MM.1S (cell line): ENCODE measurements at regions not wholly inside any gene's neighbourhood (a gene's known extent, or its start where the extent isn't known, plus 50 kb on each side); places are given as distances from the start of the nearest gene placed in this dataset.

Experiments used
- EZH2 ChIP-seq: fragments of 300-600 bp; sonication (generic); optimal IDR thresholded peaks from 2 replicates; pipeline ENCODE3; 2017; ENCODE audit warnings: low read depth, mild to moderate bottlenecking, antibody characterized with exemption, low read length, mixed read lengths
- EZH2phosphoT487 ChIP-seq: fragments of 300-600 bp; sonication (generic); IDR thresholded peaks from 2 replicates; pipeline ENCODE4 v1.6.1; 2018; ENCODE audit warnings: antibody characterized with exemption, low read length
- TF ChIP-seq, protein P1 (sequence below): fragments of 300-600 bp; sonication (generic); IDR thresholded peaks from 2 replicates; pipeline ENCODE4 v1.5.1; 2016; ENCODE audit warnings: antibody characterized with exemption, low read length, mixed read lengths

DNA sequence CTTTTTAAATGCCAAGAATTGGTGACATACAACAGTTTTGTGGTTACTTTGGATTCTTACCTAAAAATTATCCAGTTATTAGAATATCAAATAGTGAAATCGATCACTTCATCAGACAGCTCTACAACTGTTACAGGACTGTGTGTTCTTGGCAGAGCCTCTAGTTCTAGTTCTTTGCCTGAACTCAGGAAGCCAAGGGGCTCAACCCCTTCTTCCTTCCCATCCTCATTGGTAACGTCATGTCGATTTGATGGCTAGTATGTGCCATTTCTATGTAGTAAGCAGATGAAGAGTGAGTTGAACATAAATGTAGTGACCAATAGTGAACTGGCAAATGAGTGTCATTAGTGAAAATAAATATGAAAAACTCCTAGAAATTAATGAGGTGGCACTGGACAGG lies 59.4 kb upstream of the LIMCH1 start:
- TF ChIP-seq, protein P1, sequence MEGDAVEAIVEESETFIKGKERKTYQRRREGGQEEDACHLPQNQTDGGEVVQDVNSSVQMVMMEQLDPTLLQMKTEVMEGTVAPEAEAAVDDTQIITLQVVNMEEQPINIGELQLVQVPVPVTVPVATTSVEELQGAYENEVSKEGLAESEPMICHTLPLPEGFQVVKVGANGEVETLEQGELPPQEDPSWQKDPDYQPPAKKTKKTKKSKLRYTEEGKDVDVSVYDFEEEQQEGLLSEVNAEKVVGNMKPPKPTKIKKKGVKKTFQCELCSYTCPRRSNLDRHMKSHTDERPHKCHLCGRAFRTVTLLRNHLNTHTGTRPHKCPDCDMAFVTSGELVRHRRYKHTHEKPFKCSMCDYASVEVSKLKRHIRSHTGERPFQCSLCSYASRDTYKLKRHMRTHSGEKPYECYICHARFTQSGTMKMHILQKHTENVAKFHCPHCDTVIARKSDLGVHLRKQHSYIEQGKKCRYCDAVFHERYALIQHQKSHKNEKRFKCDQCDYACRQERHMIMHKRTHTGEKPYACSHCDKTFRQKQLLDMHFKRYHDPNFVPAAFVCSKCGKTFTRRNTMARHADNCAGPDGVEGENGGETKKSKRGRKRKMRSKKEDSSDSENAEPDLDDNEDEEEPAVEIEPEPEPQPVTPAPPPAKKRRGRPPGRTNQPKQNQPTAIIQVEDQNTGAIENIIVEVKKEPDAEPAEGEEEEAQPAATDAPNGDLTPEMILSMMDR: no peak
- TF ChIP-seq EZH2 (no peak), EZH2phosphoT487 (no peak)
